Daoy (cell line): ENCODE measurements at regions not wholly inside any gene's neighbourhood (a gene's known extent, or its start where the extent isn't known, plus 50 kb on each side); places are given as distances from the start of the nearest gene placed in this dataset.
A peak's percentile ranks its signal among the peaks of the same experiment; 100 is the strongest.
"Not testable (repeated sequence)": the region's sequence is repeated elsewhere in the genome, so short reads cannot be mapped to it uniquely, and the experiment has no call there.

Experiments
- DNase-seq: peaks from one replicate; pipeline ENCODE4 v3.0.0-alpha.2; 2015; ENCODE audit warnings: low read depth

DNA sequence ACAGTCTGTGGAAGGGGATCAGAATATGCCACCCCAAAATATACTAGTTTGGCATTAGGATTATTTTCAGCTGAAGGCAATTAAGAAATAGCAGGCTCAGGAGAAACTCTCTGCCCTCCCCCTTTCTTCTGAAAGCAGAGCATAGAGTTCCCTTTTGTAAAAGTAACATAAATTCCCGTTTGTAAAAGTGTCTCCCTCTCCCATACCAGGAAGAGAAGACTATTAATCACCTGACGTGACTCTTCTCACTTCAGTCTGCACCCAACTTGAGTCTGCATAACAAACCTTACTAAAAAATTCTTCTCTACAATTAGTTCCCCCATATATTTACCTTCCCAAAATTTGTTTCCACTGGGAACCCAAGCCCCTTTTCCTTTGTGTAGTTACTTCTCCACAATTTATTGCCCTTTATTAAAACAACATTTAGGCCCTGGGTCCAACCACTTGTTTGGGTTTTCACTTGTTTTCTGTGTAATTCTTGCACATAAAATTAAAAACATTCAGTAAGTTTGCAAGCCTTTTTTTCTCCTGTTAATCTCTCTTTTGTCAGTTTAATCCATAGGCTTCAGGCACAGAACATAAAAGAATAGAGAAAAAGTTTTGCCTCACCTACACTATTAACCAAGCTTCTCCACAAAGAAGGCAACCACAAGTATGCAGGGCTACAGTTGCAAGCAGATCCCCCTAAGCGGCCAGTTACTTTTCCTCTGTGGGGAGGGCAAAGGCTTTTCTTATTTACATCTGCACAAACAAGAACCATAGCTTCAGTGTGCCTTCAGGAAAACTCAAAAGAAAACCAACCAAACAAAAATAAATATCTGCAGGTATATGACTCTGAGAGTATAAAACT, 73.8 kb upstream of the EPCAM start:
- no peak for DNase-seq

GRCh38 chr2:47293976-47294375, 75.1 kb upstream of the EPCAM start:
- DNase-seq: no peak

GRCh38 chr2:47288864-47289263, 80.2 kb upstream of the EPCAM start:
- DNase-seq: no peak

GRCh38 chr2:47283659-47284058, 85.5 kb upstream of the EPCAM start:
- DNase-seq: no peak

GRCh38 chr2:47282621-47283272, 86.4 kb upstream of the EPCAM start:
- no peak for DNase-seq

DNA sequence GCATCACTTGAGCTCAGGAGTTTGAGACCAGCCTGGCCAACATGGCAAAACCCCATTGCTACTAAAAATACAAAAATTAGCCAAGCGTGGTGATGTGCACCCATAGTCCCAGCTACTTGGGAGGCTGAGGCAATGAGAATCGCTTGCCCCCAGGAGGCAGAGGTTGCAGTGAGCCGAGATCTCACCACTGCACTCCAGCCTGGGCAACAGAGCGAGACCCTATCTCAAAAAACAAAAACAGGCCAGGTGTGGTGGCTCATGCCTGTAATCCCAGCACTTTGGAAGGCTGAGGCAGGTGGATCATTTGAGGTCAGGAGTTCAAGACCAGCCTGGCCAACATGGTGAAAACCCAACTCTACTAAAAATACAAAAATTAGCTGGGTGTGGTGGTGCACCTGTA, 89.6 kb upstream of the EPCAM start:
- DNase-seq: not testable (repeated sequence)

- DNase-seq: no peak
Measured at GRCh38 chr2:47277987-47278386, 91.1 kb upstream of the EPCAM start.

GRCh38 chr2:47277187-47277586, 91.9 kb upstream of the EPCAM start:
- no peak for DNase-seq

GRCh38 chr2:47276061-47276460, 93.0 kb upstream of the EPCAM start:
- no peak for DNase-seq

GRCh38 chr2:47274054-47274782, 94.9 kb upstream of the EPCAM start:
- DNase-seq: no peak

DNA sequence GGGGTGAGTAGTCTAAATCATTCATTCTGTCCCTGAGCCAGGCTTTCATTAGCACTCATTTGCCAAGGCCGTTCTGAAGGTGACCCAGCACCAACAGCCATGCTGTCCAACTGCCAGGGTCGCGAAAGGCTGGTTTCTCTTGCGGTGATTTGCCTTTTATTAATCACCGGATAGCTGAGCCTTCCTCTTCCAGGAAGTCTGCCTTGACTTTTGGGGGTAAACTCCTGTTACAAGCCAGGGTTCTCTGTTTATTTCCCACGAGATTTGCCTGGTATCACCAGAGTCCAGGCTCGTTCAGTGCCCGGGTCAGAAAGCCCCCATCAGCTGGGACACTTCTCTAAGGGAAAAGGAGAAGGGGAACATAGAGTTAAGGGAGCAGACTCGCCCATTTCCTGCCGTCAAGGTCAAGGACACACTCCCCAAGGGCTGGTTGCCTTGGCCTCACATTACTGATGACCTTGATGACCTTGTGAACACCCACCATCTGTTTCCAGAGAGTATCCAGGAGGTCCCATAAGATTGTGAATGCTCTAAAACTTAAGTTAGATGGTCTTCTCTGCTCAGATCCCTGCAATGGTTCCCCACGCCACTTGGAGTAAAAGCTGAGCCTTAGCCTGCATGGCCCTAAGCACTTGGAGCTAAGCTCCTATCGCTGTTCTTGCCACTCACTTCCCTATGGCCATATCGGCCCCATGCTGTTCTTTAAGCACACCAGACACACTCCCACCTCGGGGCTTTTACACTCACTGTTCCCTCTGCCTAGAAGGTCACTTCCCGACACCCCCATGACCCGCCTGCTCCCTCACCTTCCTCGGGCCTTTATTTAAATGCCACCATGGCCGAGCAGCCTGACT, 96.0 kb upstream of the EPCAM start:
- no peak for DNase-seq

DNA sequence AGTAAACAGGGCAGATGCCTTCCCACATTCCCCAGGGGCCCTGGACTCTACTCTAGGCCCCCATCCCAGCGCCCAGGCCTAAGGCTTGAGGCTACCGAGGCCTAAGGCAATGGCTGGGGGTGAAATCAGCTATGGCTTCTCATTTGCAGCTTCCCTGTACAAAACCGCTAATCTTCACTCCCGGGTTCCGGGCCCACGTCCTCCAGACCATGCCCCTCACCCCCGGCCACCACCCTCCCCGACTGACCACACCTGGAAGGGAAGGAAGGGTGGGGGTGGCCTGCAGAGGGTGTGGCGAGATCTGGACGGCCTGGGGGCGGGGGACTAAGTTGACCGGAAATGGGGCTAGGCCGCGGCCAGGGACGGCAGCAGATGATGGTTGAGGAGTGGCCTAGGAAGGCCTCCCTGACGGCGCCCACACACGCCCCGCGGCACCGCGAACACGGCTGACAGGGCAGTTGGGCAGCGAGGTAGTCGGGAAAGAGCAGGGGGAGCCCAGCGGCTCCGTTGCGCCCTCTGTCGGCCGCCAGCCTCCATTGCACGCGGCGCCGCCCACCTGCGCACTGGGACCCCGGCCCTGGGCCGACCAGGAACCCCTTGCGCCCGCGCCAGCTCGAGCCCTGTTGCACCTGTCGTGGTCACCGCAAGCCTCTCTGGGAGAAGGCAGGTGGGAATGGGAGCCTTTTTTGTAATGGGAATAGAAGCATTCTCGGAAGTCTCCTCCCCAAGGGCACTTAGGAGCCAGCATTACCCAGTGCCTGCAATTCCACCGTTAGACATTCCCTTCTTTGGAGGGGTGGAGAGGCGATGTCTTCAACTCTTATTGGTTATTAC, 95.9 kb upstream of the CALM2 start:
- DNase-seq: peak; percentile 68

GRCh38 chr2:47271054-47272000, 95.0 kb upstream of the CALM2 start:
- no peak for DNase-seq

GRCh38 chr2:47270421-47270820, 94.1 kb upstream of the CALM2 start:
- no peak for DNase-seq

DNA sequence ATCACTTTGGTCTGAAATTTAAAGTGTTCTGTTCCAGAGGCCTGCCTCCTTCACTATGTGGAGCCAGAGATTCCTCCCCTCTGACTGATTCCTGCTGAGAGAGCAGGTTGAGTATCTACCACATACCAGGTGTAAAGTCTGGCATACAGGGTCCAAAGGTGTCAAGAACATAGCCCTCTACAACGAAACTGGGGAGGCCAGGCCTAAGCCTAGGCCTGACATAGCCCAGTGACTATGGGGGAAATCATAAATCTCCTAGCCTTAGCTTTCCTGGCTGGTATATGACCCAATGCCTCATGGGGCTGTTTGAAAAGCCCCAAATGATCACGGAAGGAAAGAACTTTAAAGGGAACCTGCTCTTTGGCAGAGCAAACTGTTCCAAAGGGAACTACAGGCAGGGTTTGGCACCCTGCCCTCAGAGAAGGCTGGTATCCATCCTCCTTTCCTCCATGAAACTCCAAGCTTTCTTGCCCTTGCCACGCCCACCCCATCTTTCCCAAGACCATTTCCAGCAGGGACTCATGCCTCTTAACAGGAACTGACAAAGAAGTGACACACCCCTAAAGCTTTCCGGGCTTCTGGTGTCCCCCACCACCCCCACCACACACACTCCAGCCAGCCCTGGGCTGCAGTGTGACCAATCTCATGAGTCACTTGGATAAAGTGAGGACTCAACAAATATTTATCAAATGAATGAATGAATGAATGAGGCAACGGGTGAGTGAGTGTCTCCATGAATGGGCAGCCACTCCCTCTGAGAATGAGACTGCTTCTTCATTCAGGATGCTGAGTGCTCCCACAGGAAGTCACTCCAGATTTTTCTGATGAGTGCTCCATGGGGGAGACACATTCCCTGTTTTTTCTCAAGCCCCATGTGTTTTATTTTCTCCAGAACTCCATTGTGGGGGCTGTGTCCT, 93.3 kb upstream of the CALM2 start:
- DNase-seq: peak; percentile 99

- no peak for DNase-seq
Measured at GRCh38 chr2:47267711-47268086, 91.4 kb upstream of the CALM2 start.

DNA sequence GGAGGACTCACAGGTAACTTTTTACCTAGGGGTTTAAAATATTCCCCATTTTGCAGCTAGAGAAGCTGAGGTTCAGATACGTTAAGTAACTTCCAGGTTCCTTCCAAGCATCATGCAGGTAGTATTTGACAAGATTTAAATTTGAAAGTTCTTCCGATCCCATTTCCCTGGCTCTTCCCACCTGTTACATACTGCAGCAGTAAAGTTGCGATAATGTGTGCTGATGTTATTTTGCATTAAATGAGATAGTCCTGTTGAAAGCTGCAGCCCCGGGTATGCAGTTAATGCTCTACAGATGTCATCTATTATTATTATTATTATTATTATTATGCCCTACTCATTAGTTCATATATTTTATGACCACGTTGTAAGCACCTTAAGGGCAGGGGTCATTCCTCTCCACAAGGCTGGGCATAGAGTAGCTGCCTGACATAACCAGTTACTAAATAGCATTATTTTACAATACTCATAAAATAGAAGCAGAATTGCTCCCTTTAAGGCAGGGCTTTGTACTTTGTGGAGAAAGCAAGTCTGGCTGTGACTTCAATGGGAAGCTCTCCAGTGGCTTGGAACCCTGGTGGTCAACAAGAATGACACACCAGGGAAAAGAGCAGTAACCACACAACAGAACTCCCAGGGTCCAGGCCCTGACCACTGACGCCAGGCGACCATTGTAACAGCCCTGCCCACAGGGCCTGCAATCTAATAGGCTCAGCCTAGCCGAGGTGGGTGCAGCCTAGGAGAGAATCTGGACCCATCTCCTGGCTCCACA, 90.8 kb upstream of the CALM2 start:
- no peak for DNase-seq

GRCh38 chr2:47265751-47266231, 89.5 kb upstream of the CALM2 start:
- peak; percentile 53 for DNase-seq
